K562 (cell line): ENCODE measurements at regions not wholly inside any gene's neighbourhood (a gene's known extent, or its start where the extent isn't known, plus 50 kb on each side); places are given as distances from the start of the nearest gene placed in this dataset.

Experiments
- ATAC-seq: fragments of 200-7000 bp; cut with Tn5 transposase; 3 replicates; pipeline ENCODE4 v1.9.1; 2020; ENCODE audit warnings: moderate library complexity
- BruUV-seq: library from RNA; stranded (reverse); fragments of 400-500 nt; replicated peaks from 2 replicates; lab custom pipeline; 2021; lab: Mats Ljungman, UMichigan
- CTCF ChIA-PET: fragments of 300-600 bp; formaldehyde crosslinking; extraction: SDS; loops from one replicate; lab custom pipeline; 2021; ENCODE audit warnings: low intra/inter-chr PET ratio; lab: Yijun Ruan, JAX
- POLR2A ChIA-PET: fragments of 300-600, 350-650 bp; sonication (Branson Sonifier 250); formaldehyde crosslinking; extraction: SDS; loops from one replicate; lab custom pipeline; 2021; ENCODE audit warnings: antibody characterized with exemption, inconsistent platforms; lab: Yijun Ruan, JAX
- DNase-seq, 4 experiments: peaks; one replicate each; pipeline versions ENCODE4 v3.0.0 to v3.0.0-alpha.2; 2011 to 2018; ENCODE audit warnings: low spot score in 3 of 4, mixed read lengths in 3 of 4; ENCODE audit errors: extremely low read depth in 1 of 4
- FAIRE-seq: peaks from 2 replicates; lab custom pipeline; 2011; peaks lifted over from hg19 to GRCh38; lab: Jason Lieb, UNC
- H2AFZ ChIP-seq: 2 replicates; pipeline ENCODE4 v1.6.0; 2011; ENCODE audit warnings: low read depth, low read length, control low read depth, inconsistent platforms
- H3K27ac ChIP-seq: fragments of 200-600 bp; 3 replicates; pipeline ENCODE4 v1.8.0; 2011; ENCODE audit warnings: low read depth, mild to moderate bottlenecking, control low read depth, inconsistent platforms, low read length, moderate library complexity, mixed read lengths; ENCODE audit errors: extremely low read depth
- H3K27me3 ChIP-seq, 2 experiments: fragments of 300-600 bp in 1 of 2; 2 replicates in 1 of 2; 3 replicates in 1 of 2; pipeline versions ENCODE4 v1.6.0 to v1.8.0; 2011; ENCODE audit warnings: inconsistent platforms in 2 of 2, low read length in 2 of 2, mild to moderate bottlenecking in 1 of 2, mixed read lengths in 1 of 2, moderate library complexity in 1 of 2; ENCODE audit not compliant: control insufficient read depth in 2 of 2, insufficient read depth in 2 of 2
- H3K36me3 ChIP-seq: fragments of 300-600 bp; 3 replicates; pipeline ENCODE4 v1.8.0; 2011; ENCODE audit warnings: mild to moderate bottlenecking, low read length, inconsistent platforms; ENCODE audit not compliant: control insufficient read depth, insufficient read depth
- H3K4me1 ChIP-seq, 2 experiments: fragments of 200-600 bp in 1 of 2; replicated peaks in 1 of 2; 2 replicates in 1 of 2; 3 replicates in 1 of 2; pipeline versions ENCODE4 v1.5.1 to v1.8.0; 2011; ENCODE audit warnings: inconsistent platforms in 2 of 2, low read length in 2 of 2, mild to moderate bottlenecking in 1 of 2, mixed read lengths in 1 of 2, moderate library complexity in 1 of 2; ENCODE audit not compliant: control insufficient read depth in 2 of 2, insufficient read depth in 2 of 2
- H3K4me2 ChIP-seq: 2 replicates; pipeline ENCODE4 v1.6.1; 2011; ENCODE audit warnings: low read length, control low read depth, inconsistent platforms, mixed read lengths; ENCODE audit not compliant: insufficient read depth
- H3K4me3 ChIP-seq: fragments of 200-600 bp; sonication (generic), shearing (Covaris generic); 2 replicates; pipeline ENCODE4 v1.5.1; 2016; ENCODE audit warnings: control low read depth, inconsistent platforms
- H3K79me2 ChIP-seq: fragments of 200-600 bp; 3 replicates; pipeline ENCODE4 v1.8.0; 2011; ENCODE audit warnings: low read length, inconsistent platforms; ENCODE audit not compliant: control insufficient read depth, insufficient read depth
- H3K9ac ChIP-seq, 2 experiments: 2 replicates each; pipeline versions ENCODE4 v1.6.0 to v1.6.1; 2011; ENCODE audit warnings: low read depth in 2 of 2, low read length in 2 of 2, control low read depth in 1 of 2, inconsistent platforms in 1 of 2, mild to moderate bottlenecking in 1 of 2, mixed read lengths in 1 of 2; ENCODE audit not compliant: insufficient read depth in 1 of 2
- H3K9me1 ChIP-seq: one replicate; pipeline ENCODE4 v1.6.0; 2011; ENCODE audit warnings: inconsistent platforms, mild to moderate bottlenecking, low read length, moderate library complexity; ENCODE audit not compliant: control insufficient read depth, insufficient read depth
- H3K9me3 ChIP-seq: replicated peaks from 2 replicates; pipeline ENCODE4 v1.5.1; 2011; ENCODE audit warnings: low read depth, low read length, inconsistent platforms; ENCODE audit not compliant: control insufficient read depth, insufficient read depth
- H4K20me1 ChIP-seq: replicated peaks from 2 replicates; pipeline ENCODE4 v1.6.1; 2011; ENCODE audit warnings: low read length, inconsistent platforms, mixed read lengths; ENCODE audit not compliant: control insufficient read depth, insufficient read depth
- HMGN3 ChIP-seq: IDR thresholded peaks from 2 replicates; pipeline ENCODE4 v1.6.1; 2011; ENCODE audit warnings: borderline replicate concordance, low read depth, mild to moderate bottlenecking, mixed read lengths, low read length; ENCODE audit not compliant: insufficient read length; ENCODE audit errors: extremely low read depth
- KHSRP ChIP-seq: fragments of 450-650 bp; IDR thresholded peaks from 2 replicates; pipeline ENCODE4 v1.6.1; 2017
- MEIS2 ChIP-seq: fragments of 450-650 bp; IDR thresholded peaks from 2 replicates; pipeline ENCODE4 v1.6.1; 2014; ENCODE audit warnings: mild to moderate bottlenecking; ENCODE audit not compliant: partially characterized antibody
- MYNN ChIP-seq, 2 experiments: sonication (generic); formaldehyde crosslinking in 1 of 2; IDR thresholded peaks; 2 replicates each; pipeline versions ENCODE4 v1.5.0 to v1.6.1; 2016 to 2020; ENCODE audit warnings: antibody characterized with exemption in 1 of 2, missing genetic modification reagents in 1 of 2
- NCOA6 ChIP-seq: fragments of 450-650 bp; IDR thresholded peaks from 2 replicates; pipeline ENCODE4 v1.6.1; 2017; ENCODE audit warnings: mild to moderate bottlenecking
- PHF20 ChIP-seq: fragments of 450-650 bp; IDR thresholded peaks from 2 replicates; pipeline ENCODE4 v1.6.1; 2018; ENCODE audit not compliant: partially characterized antibody
- PURB ChIP-seq: sonication (generic); formaldehyde crosslinking; IDR thresholded peaks from 2 replicates; pipeline ENCODE4 v1.9.0; 2021; ENCODE audit warnings: low read depth, mild to moderate bottlenecking, missing genetic modification reagents
- RBM15 ChIP-seq: fragments of 200-400 bp; formaldehyde crosslinking; IDR thresholded peaks from 2 replicates; pipeline ENCODE4 v1.6.1; 2018; ENCODE audit warnings: mild to moderate bottlenecking, low read length, moderate library complexity; ENCODE audit not compliant: insufficient read depth
- in situ Hi-C: fragments of 300-500 bp; cut with MboI; formaldehyde crosslinking; loops from 4 replicates; pipeline ENCODE4 v1.15.0; 2018; ENCODE audit warnings: inconsistent platforms, mixed read lengths
- intact Hi-C: fragments of 100-400 bp; cut with micrococcal nuclease; formaldehyde crosslinking; loops from 2 replicates; pipeline ENCODE4 v1.14.2; 2022
- TF ChIP-seq, protein P1 (sequence below), 2 experiments: fragments of 450-650 bp in 1 of 2; sonication (generic) in 1 of 2; formaldehyde crosslinking; conservative IDR thresholded peaks; 2 replicates each; pipeline versions ENCODE4 v1.4.0 to v1.8.1; 2020 to 2022; ENCODE audit warnings: mild to moderate bottlenecking in 1 of 2, missing genetic modification reagents in 1 of 2
- TF ChIP-seq, protein P2 (sequence below): sonication (generic); formaldehyde crosslinking; IDR thresholded peaks from 2 replicates; pipeline ENCODE4 v1.8.1; 2023; ENCODE audit warnings: mild to moderate bottlenecking, missing genetic modification reagents
- TF ChIP-seq, protein P3 (sequence below): fragments of 250-450 bp; sonication (Bioruptor Pico); IDR thresholded peaks from 2 replicates; pipeline ENCODE4 v1.8.0; 2022; ENCODE audit warnings: inconsistent platforms, mild to moderate bottlenecking, moderate library complexity, borderline replicate concordance

DNA sequence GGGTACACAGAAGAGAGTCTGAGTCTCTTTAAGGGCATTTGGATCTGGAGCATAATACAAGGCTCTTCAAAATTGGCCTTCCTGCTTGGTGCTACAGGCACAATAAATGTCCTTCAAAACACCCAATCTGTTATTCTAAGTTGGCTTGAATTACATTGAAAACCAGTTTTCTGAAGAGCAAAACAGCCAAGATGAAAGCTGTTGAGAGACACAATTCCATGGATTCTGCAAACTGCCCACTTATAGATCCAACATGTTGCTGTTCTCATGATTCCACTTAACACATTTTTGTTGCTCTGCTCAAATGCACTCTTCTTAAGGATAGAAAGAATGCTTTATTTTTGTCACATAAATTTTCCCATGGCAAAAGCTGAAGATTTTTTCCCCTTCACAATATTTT, 525.9 kb upstream of the CDH8 start:
- Histone ChIP-seq H3K27me3 (no peaks in the 10 kb centered on the region), H3K4me1 (no peaks in the 10 kb centered on the region), H3K4me3 (no peak overlapping the region), H3K9ac (no peak overlapping the region), H3K27ac (no peak overlapping the region), H3K4me2 (no peak overlapping the region), H4K20me1 (no peaks in the 10 kb centered on the region), H3K9me1 (no peaks in the 10 kb centered on the region), H2AFZ (no peak overlapping the region), H3K9me3 (no peaks in the 10 kb centered on the region), H3K79me2 (no peaks in the 10 kb centered on the region), H3K36me3 (no peaks in the 10 kb centered on the region)
- in situ Hi-C loops: no loop called here
- POLR2A ChIA-PET: no interaction called here
- ATAC-seq (no peak), DNase-seq (no peak), FAIRE-seq (no peak)
- BruUV-seq: no TSS peak
- CTCF ChIA-PET: no interaction called here
- TF ChIP-seq RBM15 (no peak), KHSRP (no peak), PHF20 (no peak), MEIS2 (no peak), MYNN (IDR thresholded peaks at IDR 0.05) (no peak), MYNN (CRISPR knock-in tag; IDR thresholded peaks at IDR 0.05) (no peak), NCOA6 (no peak), HMGN3 (no peak), PURB (no peak)
- TF ChIP-seq, protein P1, sequence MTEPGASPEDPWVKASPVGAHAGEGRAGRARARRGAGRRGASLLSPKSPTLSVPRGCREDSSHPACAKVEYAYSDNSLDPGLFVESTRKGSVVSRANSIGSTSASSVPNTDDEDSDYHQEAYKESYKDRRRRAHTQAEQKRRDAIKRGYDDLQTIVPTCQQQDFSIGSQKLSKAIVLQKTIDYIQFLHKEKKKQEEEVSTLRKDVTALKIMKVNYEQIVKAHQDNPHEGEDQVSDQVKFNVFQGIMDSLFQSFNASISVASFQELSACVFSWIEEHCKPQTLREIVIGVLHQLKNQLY (CRISPR knock-in tag; conservative IDR thresholded peaks at IDR 0.05): no peak
- TF ChIP-seq, protein P2, sequence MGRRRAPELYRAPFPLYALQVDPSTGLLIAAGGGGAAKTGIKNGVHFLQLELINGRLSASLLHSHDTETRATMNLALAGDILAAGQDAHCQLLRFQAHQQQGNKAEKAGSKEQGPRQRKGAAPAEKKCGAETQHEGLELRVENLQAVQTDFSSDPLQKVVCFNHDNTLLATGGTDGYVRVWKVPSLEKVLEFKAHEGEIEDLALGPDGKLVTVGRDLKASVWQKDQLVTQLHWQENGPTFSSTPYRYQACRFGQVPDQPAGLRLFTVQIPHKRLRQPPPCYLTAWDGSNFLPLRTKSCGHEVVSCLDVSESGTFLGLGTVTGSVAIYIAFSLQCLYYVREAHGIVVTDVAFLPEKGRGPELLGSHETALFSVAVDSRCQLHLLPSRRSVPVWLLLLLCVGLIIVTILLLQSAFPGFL (CRISPR knock-in tag): no peak
- TF ChIP-seq, protein P3, sequence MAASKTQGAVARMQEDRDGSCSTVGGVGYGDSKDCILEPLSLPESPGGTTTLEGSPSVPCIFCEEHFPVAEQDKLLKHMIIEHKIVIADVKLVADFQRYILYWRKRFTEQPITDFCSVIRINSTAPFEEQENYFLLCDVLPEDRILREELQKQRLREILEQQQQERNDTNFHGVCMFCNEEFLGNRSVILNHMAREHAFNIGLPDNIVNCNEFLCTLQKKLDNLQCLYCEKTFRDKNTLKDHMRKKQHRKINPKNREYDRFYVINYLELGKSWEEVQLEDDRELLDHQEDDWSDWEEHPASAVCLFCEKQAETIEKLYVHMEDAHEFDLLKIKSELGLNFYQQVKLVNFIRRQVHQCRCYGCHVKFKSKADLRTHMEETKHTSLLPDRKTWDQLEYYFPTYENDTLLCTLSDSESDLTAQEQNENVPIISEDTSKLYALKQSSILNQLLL (CRISPR knock-in tag): no peak
- intact Hi-C loops: no loop called here
